H1 (cell line): ENCODE measurements at regions not wholly inside any gene's neighbourhood (a gene's known extent, or its start where the extent isn't known, plus 50 kb on each side); places are given as distances from the start of the nearest gene placed in this dataset.

Experiments used
- CTCF ChIA-PET: fragments of 300-600 bp; sonication (Branson Sonifier 250); formaldehyde crosslinking; loops from one replicate; lab custom pipeline; 2021; ENCODE audit not compliant: partially characterized antibody; lab: Charles Lee
- POLR2A ChIA-PET: fragments of 300-600 bp; sonication (Branson Sonifier 250); formaldehyde crosslinking; loops from one replicate; lab custom pipeline; 2021; ENCODE audit warnings: inconsistent platforms; ENCODE audit not compliant: partially characterized antibody; lab: Charles Lee
- DNase-seq, 2 experiments: peaks; one replicate each; pipeline versions ENCODE4 v3.0.0 to v3.0.0-alpha.2; 2010 to 2022; ENCODE audit warnings: low spot score in 2 of 2, low read depth in 1 of 2, mixed read lengths in 1 of 2
- FAIRE-seq: peaks from 2 replicates; lab custom pipeline; 2011; peaks lifted over from hg19 to GRCh38; lab: Jason Lieb, UNC
- H2AFZ ChIP-seq: 2 replicates; pipeline ENCODE4 v1.8.1; 2012; ENCODE audit warnings: low read length, inconsistent platforms
- H2AK5ac ChIP-seq: 2 replicates; pipeline ENCODE4 v1.6.1; 2013; ENCODE audit warnings: low read depth, low read length
- H2BK120ac ChIP-seq: replicated peaks from 2 replicates; pipeline ENCODE3; 2013; ENCODE audit warnings: low read depth, low read length, inconsistent platforms
- H2BK12ac ChIP-seq: 2 replicates; pipeline ENCODE4 v1.6.1; 2013; ENCODE audit warnings: low read depth, low read length
- H2BK15ac ChIP-seq: 2 replicates; pipeline ENCODE4 v1.6.1; 2013; ENCODE audit warnings: low read length
- H2BK20ac ChIP-seq: 2 replicates; pipeline ENCODE4 v1.6.1; 2013; ENCODE audit warnings: low read length
- H2BK5ac ChIP-seq: 2 replicates; pipeline ENCODE4 v1.6.1; 2013; ENCODE audit warnings: low read depth, low read length
- H3K14ac ChIP-seq: 2 replicates; pipeline ENCODE4 v1.6.1; 2013; ENCODE audit warnings: inconsistent platforms; ENCODE audit not compliant: insufficient read length
- H3K18ac ChIP-seq: 2 replicates; pipeline ENCODE4 v1.6.1; 2013; ENCODE audit warnings: low read length; ENCODE audit errors: extremely low read depth
- H3K23ac ChIP-seq: 2 replicates; pipeline ENCODE4 v1.6.1; 2013; ENCODE audit warnings: inconsistent platforms; ENCODE audit not compliant: insufficient read length
- H3K23me2 ChIP-seq: 2 replicates; pipeline ENCODE4 v1.6.1; 2013; ENCODE audit warnings: low read depth, low read length
- H3K27ac ChIP-seq: 2 replicates; pipeline ENCODE4 v1.6.1; 2011; ENCODE audit warnings: low read depth, low read length, inconsistent platforms
- H3K27me3 ChIP-seq, 4 experiments: replicated peaks in 1 of 4; 1 replicate in 1 of 4; 2 replicates in 3 of 4; pipeline versions ENCODE4 v1.6.1 to v1.8.1; 2011 to 2013; ENCODE audit warnings: low read length in 3 of 4, mild to moderate bottlenecking in 3 of 4, inconsistent platforms in 2 of 4, mixed read lengths in 2 of 4, moderate library complexity in 1 of 4; ENCODE audit not compliant: control insufficient read depth in 3 of 4, insufficient read depth in 3 of 4; ENCODE audit errors: extremely low read depth in 1 of 4
- H3K36me3 ChIP-seq, 4 experiments: 2 replicates each; pipeline versions ENCODE4 v1.6.1 to v1.8.1; 2011 to 2013; ENCODE audit warnings: mild to moderate bottlenecking in 4 of 4, low read length in 3 of 4, moderate library complexity in 2 of 4, control low read depth in 1 of 4, inconsistent platforms in 1 of 4; ENCODE audit not compliant: insufficient read depth in 4 of 4, control insufficient read depth in 2 of 4
- H3K4ac ChIP-seq: replicated peaks from 2 replicates; pipeline ENCODE3; 2013; ENCODE audit warnings: low read length, low read depth, mixed read lengths, inconsistent platforms; ENCODE audit not compliant: insufficient read length
- H3K4me1 ChIP-seq, 4 experiments: replicated peaks in 1 of 4; 1 replicate in 1 of 4; 2 replicates in 3 of 4; pipeline versions ENCODE4 v1.6.1 to v1.8.1; 2011 to 2013; ENCODE audit warnings: low read length in 3 of 4, inconsistent platforms in 2 of 4, mixed read lengths in 1 of 4; ENCODE audit not compliant: insufficient read depth in 4 of 4, control insufficient read depth in 3 of 4
- H3K4me2 ChIP-seq, 2 experiments: 2 replicates each; pipeline versions ENCODE4 v1.6.1 to v1.8.1; 2011 to 2013; ENCODE audit warnings: low read depth in 2 of 2, low read length in 2 of 2, control low read depth in 1 of 2, inconsistent platforms in 1 of 2, mild to moderate bottlenecking in 1 of 2; ENCODE audit not compliant: insufficient read depth in 1 of 2
- H3K4me3 ChIP-seq, 4 experiments: fragments of 200-600, 300-600 bp in 1 of 4; sonication (generic), shearing (Covaris generic), sonication (Bioruptor Twin) in 1 of 4; 2 replicates each; pipeline versions ENCODE4 v1.5.1 to v1.8.1; 2011 to 2016; ENCODE audit warnings: low read length in 4 of 4, low read depth in 3 of 4, control low read depth in 2 of 4, inconsistent platforms in 2 of 4, mild to moderate bottlenecking in 2 of 4, mixed read lengths in 1 of 4, moderate library complexity in 1 of 4; ENCODE audit not compliant: insufficient read depth in 2 of 4; ENCODE audit errors: extremely low read depth in 1 of 4
- H3K56ac ChIP-seq: replicated peaks from 2 replicates; pipeline ENCODE3; 2013; ENCODE audit warnings: low read depth, mild to moderate bottlenecking, mixed read lengths, low read length, inconsistent platforms; ENCODE audit not compliant: insufficient read length
- H3K79me1 ChIP-seq: 2 replicates; pipeline ENCODE4 v1.6.1; 2013; ENCODE audit warnings: low read depth, low read length, control low read depth
- H3K79me2 ChIP-seq, 2 experiments: 2 replicates each; pipeline versions ENCODE4 v1.6.1 to v1.8.1; 2012 to 2013; ENCODE audit warnings: low read length in 2 of 2, mild to moderate bottlenecking in 2 of 2, inconsistent platforms in 1 of 2; ENCODE audit not compliant: insufficient read depth in 2 of 2, control insufficient read depth in 1 of 2
- H3K9ac ChIP-seq, 4 experiments: replicated peaks in 1 of 4; 1 replicate in 1 of 4; 2 replicates in 3 of 4; pipeline versions ENCODE4 v1.6.1 to v1.8.1; 2011 to 2013; ENCODE audit warnings: low read depth in 3 of 4, low read length in 3 of 4, control low read depth in 2 of 4, mild to moderate bottlenecking in 2 of 4, moderate library complexity in 2 of 4, inconsistent platforms in 1 of 4; ENCODE audit errors: extremely low read depth in 1 of 4
- H3K9me3 ChIP-seq, 2 experiments: 2 replicates each; pipeline versions ENCODE4 v1.6.1 to v1.8.1; 2012 to 2013; ENCODE audit warnings: mild to moderate bottlenecking in 2 of 2, moderate library complexity in 2 of 2, control low read depth in 1 of 2, inconsistent platforms in 1 of 2, low read depth in 1 of 2, low read length in 1 of 2, mixed read lengths in 1 of 2; ENCODE audit not compliant: insufficient read depth in 2 of 2
- H4K20me1 ChIP-seq, 2 experiments: replicated peaks in 1 of 2; 2 replicates each; pipeline versions ENCODE3 to v1.8.1; 2011 to 2013; ENCODE audit warnings: inconsistent platforms in 2 of 2, low read length in 2 of 2, mild to moderate bottlenecking in 1 of 2; ENCODE audit not compliant: insufficient read depth in 2 of 2, control insufficient read depth in 1 of 2
- H4K5ac ChIP-seq: 2 replicates; pipeline ENCODE4 v1.6.1; 2013; ENCODE audit warnings: low read length, low read depth, mixed read lengths, inconsistent platforms; ENCODE audit not compliant: insufficient read length
- H4K8ac ChIP-seq: 2 replicates; pipeline ENCODE4 v1.8.0; 2013; ENCODE audit warnings: mild to moderate bottlenecking, moderate library complexity, low read length, inconsistent platforms; ENCODE audit not compliant: insufficient read depth; ENCODE audit errors: extremely low read depth
- H4K91ac ChIP-seq: replicated peaks from 2 replicates; pipeline ENCODE3; 2013; ENCODE audit warnings: low read length, mixed read lengths, inconsistent platforms; ENCODE audit not compliant: insufficient read length
- ATF3 ChIP-seq: IDR thresholded peaks from 2 replicates; pipeline ENCODE4 v1.6.1; 2011; ENCODE audit warnings: low read depth, mild to moderate bottlenecking, low read length; ENCODE audit not compliant: insufficient read depth
- CHD1 ChIP-seq: IDR thresholded peaks from 2 replicates; pipeline ENCODE4 v1.6.1; 2012; ENCODE audit warnings: low read depth, low read length, improper control_type of control experiment
- CREB1 ChIP-seq: IDR thresholded peaks from 2 replicates; pipeline ENCODE4 v1.6.1; 2012; ENCODE audit warnings: inconsistent platforms
- GABPA ChIP-seq: IDR thresholded peaks from 2 replicates; pipeline ENCODE4 v1.6.1; 2011; ENCODE audit warnings: mild to moderate bottlenecking, low read length, moderate library complexity, borderline replicate concordance; ENCODE audit not compliant: insufficient read depth
- KDM1A ChIP-seq: fragments of 200-600, 300-600 bp; sonication (generic); IDR thresholded peaks from 2 replicates; pipeline ENCODE4 v1.7.1; 2016; ENCODE audit warnings: mild to moderate bottlenecking, low read length, borderline replicate concordance
- POU5F1 ChIP-seq: IDR thresholded peaks from 2 replicates; pipeline ENCODE4 v1.6.1; 2011; ENCODE audit warnings: low read depth, mild to moderate bottlenecking, low read length, moderate library complexity
- RXRA ChIP-seq: IDR thresholded peaks from 2 replicates; pipeline ENCODE4 v1.6.1; 2011; ENCODE audit warnings: low read depth, mild to moderate bottlenecking, low read length, moderate library complexity; ENCODE audit not compliant: insufficient read depth
- SAP30 ChIP-seq: fragments of 300-600 bp; sonication (generic); IDR thresholded peaks from 2 replicates; pipeline ENCODE4 v1.7.1; 2012; ENCODE audit warnings: low read length, moderate library complexity, mild to moderate bottlenecking, inconsistent platforms; ENCODE audit not compliant: insufficient read depth, insufficient replicate concordance
- SP4 ChIP-seq: IDR thresholded peaks from 2 replicates; pipeline ENCODE4 v1.6.1; 2012; ENCODE audit warnings: low read length, inconsistent platforms
- SUZ12 ChIP-seq: fragments of 200-600 bp; sonication (generic); IDR thresholded peaks from 2 replicates; pipeline ENCODE4 v1.6.1; 2012; ENCODE audit warnings: mild to moderate bottlenecking, inconsistent platforms, low read length, moderate library complexity, mixed read lengths
- TAF1 ChIP-seq: IDR thresholded peaks from 2 replicates; pipeline ENCODE4 v1.6.1; 2011; ENCODE audit warnings: mild to moderate bottlenecking, low read depth, low read length
- TAF7 ChIP-seq: optimal IDR thresholded peaks from 2 replicates; pipeline ENCODE3; 2011; ENCODE audit warnings: low read depth, mild to moderate bottlenecking, inconsistent platforms, low read length, moderate library complexity, borderline replicate concordance
- TBP ChIP-seq: IDR thresholded peaks from 2 replicates; pipeline ENCODE4 v1.6.1; 2011; ENCODE audit warnings: low read depth, low read length, improper control_type of control experiment
- YY1 ChIP-seq: IDR thresholded peaks from 2 replicates; pipeline ENCODE4 v1.6.1; 2011; ENCODE audit warnings: low read depth, mild to moderate bottlenecking, low read length
- WGBS, 2 experiments: shearing (Covaris generic) in 1 of 2; methylation state at CpG; one replicate each; pipeline versions ENCODE4 v1.1.6 to v1.1.7; 2013 to 2015; ENCODE audit warnings: low lambda C conversion rate in 2 of 2, mixed read lengths in 2 of 2, inconsistent platforms in 1 of 2, low coverage in 1 of 2, missing lambda C conversion rate in 1 of 2; ENCODE audit not compliant: insufficient replicate concordance in 2 of 2, insufficient coverage in 1 of 2, insufficient read length in 1 of 2; ENCODE audit errors: extremely low coverage in 1 of 2, missing lambda C conversion rate in 1 of 2; 5-methylcytosine and 5-hydroxymethylcytosine counted together

- Histone ChIP-seq H3K4me1 (no peaks in the 10 kb centered on the region), H4K91ac (no peak overlapping the region)
- TF ChIP-seq SUZ12 (no peak), RXRA (no peak), TAF7 (no peak), TAF1 (no peak), CHD1 (no peak), ATF3 (no peak), SP4 (no peak), CREB1 (no peak), TBP (no peak), GABPA (no peak), KDM1A (no peak), SAP30 (no peak), POU5F1 (no peak), YY1 (no peak)
- TF ChIP-seq, all 59 proteins: peak for 0
- no peak overlapping the region for H3K23ac ChIP-seq
- H2BK20ac ChIP-seq: no peak overlapping the region
- no peak overlapping the region for H4K5ac ChIP-seq
- no peaks in the 10 kb centered on the region for H3K27me3 ChIP-seq
- no peak overlapping the region for H3K56ac ChIP-seq
- H2AFZ ChIP-seq: no peak overlapping the region
- CTCF ChIA-PET: no interaction called here
- no peak overlapping the region for H2BK15ac ChIP-seq
- no peak overlapping the region for H3K27ac ChIP-seq
- H2BK120ac ChIP-seq: no peak overlapping the region
- POLR2A ChIA-PET: no interaction called here
- H3K9ac ChIP-seq: no peak overlapping the region
- H3K36me3 ChIP-seq: no peaks in the 10 kb centered on the region
- no peaks in the 10 kb centered on the region for H3K9me3 ChIP-seq
- no peak overlapping the region for H3K4ac ChIP-seq
- H3K79me2 ChIP-seq: no peaks in the 10 kb centered on the region
- FAIRE-seq: no peak
- H3K23me2 ChIP-seq: no peaks in the 10 kb centered on the region
- H4K8ac ChIP-seq: no peak overlapping the region
- no peak overlapping the region for H2AK5ac ChIP-seq
- H3K18ac ChIP-seq: no peak overlapping the region
- no peak overlapping the region for H2BK5ac ChIP-seq
- WGBS, 2 experiments: 86% methylated on average over 2 of the region's 2 CpGs; no CpG with 5 or more reads in 1 of the 2 experiments
- H3K4me2 ChIP-seq: no peak overlapping the region
- H4K20me1 ChIP-seq: no peaks in the 10 kb centered on the region
- no peaks in the 10 kb centered on the region for H3K79me1 ChIP-seq
- no peak overlapping the region for H3K4me3 ChIP-seq
- H3K14ac ChIP-seq: no peak overlapping the region
- no peak for DNase-seq
- H2BK12ac ChIP-seq: no peak overlapping the region
Measured at GRCh38 chr3:35524856-35525255, 114.5 kb upstream of the ARPP21 start.
